GM23338 (cell line): ENCODE measurements at regions not wholly inside any gene's neighbourhood (a gene's known extent, or its start where the extent isn't known, plus 50 kb on each side); places are given as distances from the start of the nearest gene placed in this dataset.

Source experiments
- ATAC-seq: fragments of 200-7000 bp; cut with Tn5 transposase; 3 replicates; pipeline ENCODE4 v1.9.1; 2020
- DNase-seq: peaks from one replicate; pipeline ENCODE4 v3.0.0-alpha.2; 2015; ENCODE audit warnings: low spot score
- H2AFZ ChIP-seq: fragments of 200-600 bp; sonication (generic); 2 replicates; pipeline ENCODE4 v1.8.0; 2016; ENCODE audit warnings: antibody characterized with exemption, mild to moderate bottlenecking, moderate library complexity
- H3F3A ChIP-seq: fragments of 200-600 bp; sonication (generic); replicated peaks from 2 replicates; pipeline ENCODE4 v1.8.0; 2017; ENCODE audit warnings: antibody characterized with exemption, mixed run types, low read depth
- H3K27ac ChIP-seq: fragments of 200-600 bp; sonication (generic); 2 replicates; pipeline ENCODE4 v1.6.1; 2016; ENCODE audit warnings: low read depth
- H3K27me3 ChIP-seq: fragments of 200-600 bp; sonication (generic); 2 replicates; pipeline ENCODE4 v1.8.0; 2016; ENCODE audit warnings: mild to moderate bottlenecking, mixed run types, moderate library complexity; ENCODE audit not compliant: insufficient read depth
- H3K36me3 ChIP-seq: fragments of 200-600 bp; sonication (generic); 2 replicates; pipeline ENCODE4 v1.8.0; 2016; ENCODE audit warnings: mild to moderate bottlenecking; ENCODE audit not compliant: insufficient read depth
- H3K4me1 ChIP-seq: fragments of 200-600 bp; sonication (generic); 2 replicates; pipeline ENCODE4 v1.8.0; 2016; ENCODE audit warnings: mild to moderate bottlenecking, moderate library complexity; ENCODE audit not compliant: insufficient read depth
- H3K4me2 ChIP-seq: fragments of 200-600 bp; sonication (generic); 2 replicates; pipeline ENCODE4 v1.7.1; 2017; ENCODE audit warnings: mixed run types
- H3K4me3 ChIP-seq: fragments of 200-600 bp; sonication (generic); 2 replicates; pipeline ENCODE4 v1.6.1; 2016; ENCODE audit warnings: mixed run types
- H3K79me2 ChIP-seq: fragments of 200-600 bp; sonication (generic); replicated peaks from 2 replicates; pipeline ENCODE4 v1.8.0; 2017; ENCODE audit warnings: mild to moderate bottlenecking; ENCODE audit not compliant: insufficient read depth
- H3K9me2 ChIP-seq: fragments of 200-600 bp; sonication (generic); 2 replicates; pipeline ENCODE4 v1.8.0; 2017; ENCODE audit not compliant: insufficient read depth
- H4K20me1 ChIP-seq: fragments of 200-600 bp; sonication (generic); replicated peaks from 2 replicates; pipeline ENCODE4 v1.8.0; 2017; ENCODE audit warnings: mild to moderate bottlenecking; ENCODE audit not compliant: insufficient read depth
- H3K27ac Mint-ChIP-seq: 2 replicates; pipeline ENCODE4 v1.8.0; 2020; ENCODE audit warnings: inconsistent platforms, mild to moderate bottlenecking, moderate library complexity, mixed read lengths
- H3K27me3 Mint-ChIP-seq: 3 replicates; pipeline ENCODE4 v1.8.0; 2022; ENCODE audit warnings: low read depth, mild to moderate bottlenecking, moderate library complexity, mixed read lengths, inconsistent platforms; ENCODE audit not compliant: insufficient read depth, poor library complexity
- H3K36me3 Mint-ChIP-seq: 3 replicates; pipeline ENCODE4 v1.8.0; 2021; ENCODE audit warnings: low read depth, mild to moderate bottlenecking, inconsistent platforms, moderate library complexity, mixed read lengths
- H3K4me1 Mint-ChIP-seq: 3 replicates; pipeline ENCODE4 v1.8.0; 2020; ENCODE audit warnings: mild to moderate bottlenecking, inconsistent platforms, mixed read lengths
- H3K4me3 Mint-ChIP-seq: 3 replicates; pipeline ENCODE4 v1.8.0; 2021; ENCODE audit warnings: moderate library complexity, mild to moderate bottlenecking, inconsistent platforms, mixed read lengths
- H3K9me3 Mint-ChIP-seq: 3 replicates; pipeline ENCODE4 v1.8.0; 2020; ENCODE audit warnings: moderate library complexity, mild to moderate bottlenecking, inconsistent platforms, mixed read lengths
- CREB1 ChIP-seq: fragments of 250-450 bp; sonication (Bioruptor Pico); IDR thresholded peaks from 2 replicates; pipeline ENCODE4 v1.5.0; 2020; ENCODE audit warnings: low read depth, mild to moderate bottlenecking, moderate library complexity
- EZH2 ChIP-seq: fragments of 200-600 bp; sonication (generic); IDR thresholded peaks from one replicate; pipeline ENCODE4 v1.8.0; 2017; ENCODE audit warnings: antibody characterized with exemption, mild to moderate bottlenecking, low read depth; ENCODE audit not compliant: unreplicated experiment
- EZH2phosphoT487 ChIP-seq: fragments of 200-600 bp; sonication (generic); IDR thresholded peaks from one replicate; pipeline ENCODE4 v1.8.1; 2018; ENCODE audit warnings: antibody characterized with exemption; ENCODE audit not compliant: unreplicated experiment
- JUNB ChIP-seq: IDR thresholded peaks from one replicate; pipeline ENCODE4 v1.6.1; 2016; ENCODE audit warnings: antibody characterized with exemption; ENCODE audit not compliant: unreplicated experiment
- NANOG ChIP-seq: IDR thresholded peaks from 2 replicates; pipeline ENCODE4 v1.6.1; 2016; ENCODE audit warnings: antibody characterized with exemption, borderline replicate concordance
- POLR2AphosphoS5 ChIP-seq: IDR thresholded peaks from 2 replicates; pipeline ENCODE4 v1.6.1; 2016; ENCODE audit warnings: antibody characterized with exemption, low read depth
- STAT1 ChIP-seq: IDR thresholded peaks from one replicate; pipeline ENCODE4 v1.6.1; 2016; ENCODE audit warnings: antibody characterized with exemption; ENCODE audit not compliant: unreplicated experiment
- ZNF114 ChIP-seq: fragments of 250-450 bp; sonication (Bioruptor Pico); IDR thresholded peaks from 2 replicates; pipeline ENCODE4 v1.5.0; 2020; ENCODE audit warnings: mild to moderate bottlenecking, moderate library complexity
- ZNF331 ChIP-seq: fragments of 250-450 bp; sonication (Bioruptor Pico); IDR thresholded peaks from 2 replicates; pipeline ENCODE4 v1.5.0; 2020; ENCODE audit warnings: low read depth, mild to moderate bottlenecking, moderate library complexity
- TF ChIP-seq, protein P1 (sequence below), 2 experiments: fragments of 200-600 bp in 1 of 2; sonication (generic) in 1 of 2; conservative IDR thresholded peaks; 2 replicates each; pipeline versions ENCODE4 v1.5.1 to v1.6.1; 2016 to 2017; ENCODE audit warnings: antibody characterized with exemption in 2 of 2, low read depth in 2 of 2, mild to moderate bottlenecking in 2 of 2, moderate library complexity in 1 of 2
- TF ChIP-seq, protein P2 (sequence below): fragments of 250-450 bp; sonication (Bioruptor Pico); IDR thresholded peaks from 2 replicates; pipeline ENCODE4 v1.5.0; 2020; ENCODE audit warnings: mild to moderate bottlenecking, moderate library complexity
- TF ChIP-seq, protein P3 (sequence below): IDR thresholded peaks from one replicate; pipeline ENCODE4 v1.6.1; 2018; ENCODE audit warnings: antibody characterized with exemption; ENCODE audit not compliant: unreplicated experiment
- TF ChIP-seq, protein P4 (sequence below): IDR thresholded peaks from 2 replicates; pipeline ENCODE4 v1.6.1; 2016; ENCODE audit warnings: antibody characterized with exemption

DNA sequence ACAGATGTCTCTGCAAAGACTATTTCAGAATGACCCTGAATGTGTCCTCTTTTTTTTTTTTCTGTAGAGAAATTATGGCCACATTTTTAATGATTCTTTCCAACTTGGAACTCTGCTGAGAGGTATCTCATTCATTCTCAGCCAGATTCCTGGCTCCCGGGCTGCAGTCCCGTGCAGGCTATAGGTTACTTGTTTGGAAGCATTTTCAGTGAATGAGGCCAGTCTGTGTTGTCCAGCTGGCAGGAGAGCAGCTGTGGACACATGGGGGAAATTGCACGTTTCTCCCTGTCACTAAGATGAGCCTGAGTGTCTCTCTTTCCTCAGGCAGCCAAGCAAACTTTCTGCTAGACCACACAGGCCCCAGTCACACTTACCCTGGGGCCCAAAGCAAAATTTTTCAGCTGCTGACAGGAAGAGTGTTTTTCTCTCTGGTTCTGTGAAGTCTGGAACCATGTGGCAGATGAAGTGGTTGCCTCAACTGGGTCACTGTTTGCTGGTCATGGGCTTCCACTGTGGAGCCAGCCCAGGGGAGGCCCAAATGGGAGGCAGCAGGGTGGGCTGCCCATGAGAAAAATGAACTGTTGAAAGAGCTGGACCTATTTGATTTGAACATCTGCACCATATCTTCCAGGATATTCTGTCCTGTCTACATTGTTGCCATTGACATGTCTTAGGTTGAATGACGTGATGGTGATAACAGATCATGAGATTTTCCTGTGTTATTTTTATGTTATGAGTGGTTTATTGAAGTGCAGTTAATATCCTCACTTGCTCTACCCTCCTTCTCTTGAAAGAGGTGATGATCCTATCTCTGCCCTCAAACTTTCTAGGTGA lies 431.2 kb downstream of the LPIN1 start:
- Mint-ChIP-seq H3K4me3 (no peak overlapping the region), H3K4me1 (peaks cover 6% of the 10 kb centered on the region; the same call in 2 of the 3 replicates), H3K27ac (no peak overlapping the region), H3K9me3 (no peaks in the 10 kb centered on the region), H3K36me3 (no peaks in the 10 kb centered on the region), H3K27me3 (peaks cover 2% of the 10 kb centered on the region)
- Histone ChIP-seq H3F3A (no peaks in the 10 kb centered on the region), H2AFZ (no peak overlapping the region), H3K36me3 (no peaks in the 10 kb centered on the region), H3K4me1 (no peaks in the 10 kb centered on the region), H3K27ac (no peak overlapping the region), H3K79me2 (no peaks in the 10 kb centered on the region), H3K9me2 (0 out of 2 replicates have a peak, but pooled peaks cover 11% of the 10 kb centered on the region), H4K20me1 (no peaks in the 10 kb centered on the region), H3K27me3 (no peaks in the 10 kb centered on the region), H3K4me2 (no peak overlapping the region), H3K4me3 (no peak overlapping the region)
- ATAC-seq (no peak), DNase-seq (no peak)
- TF ChIP-seq EZH2 (no peak), CREB1 (CRISPR knock-in tag) (no peak), ZNF331 (CRISPR knock-in tag) (no peak), NANOG (no peak), ZNF114 (CRISPR knock-in tag) (no peak), JUNB (no peak), POLR2AphosphoS5 (no peak), EZH2phosphoT487 (no peak), STAT1 (no peak)
- TF ChIP-seq, protein P1, sequence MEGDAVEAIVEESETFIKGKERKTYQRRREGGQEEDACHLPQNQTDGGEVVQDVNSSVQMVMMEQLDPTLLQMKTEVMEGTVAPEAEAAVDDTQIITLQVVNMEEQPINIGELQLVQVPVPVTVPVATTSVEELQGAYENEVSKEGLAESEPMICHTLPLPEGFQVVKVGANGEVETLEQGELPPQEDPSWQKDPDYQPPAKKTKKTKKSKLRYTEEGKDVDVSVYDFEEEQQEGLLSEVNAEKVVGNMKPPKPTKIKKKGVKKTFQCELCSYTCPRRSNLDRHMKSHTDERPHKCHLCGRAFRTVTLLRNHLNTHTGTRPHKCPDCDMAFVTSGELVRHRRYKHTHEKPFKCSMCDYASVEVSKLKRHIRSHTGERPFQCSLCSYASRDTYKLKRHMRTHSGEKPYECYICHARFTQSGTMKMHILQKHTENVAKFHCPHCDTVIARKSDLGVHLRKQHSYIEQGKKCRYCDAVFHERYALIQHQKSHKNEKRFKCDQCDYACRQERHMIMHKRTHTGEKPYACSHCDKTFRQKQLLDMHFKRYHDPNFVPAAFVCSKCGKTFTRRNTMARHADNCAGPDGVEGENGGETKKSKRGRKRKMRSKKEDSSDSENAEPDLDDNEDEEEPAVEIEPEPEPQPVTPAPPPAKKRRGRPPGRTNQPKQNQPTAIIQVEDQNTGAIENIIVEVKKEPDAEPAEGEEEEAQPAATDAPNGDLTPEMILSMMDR (conservative IDR thresholded peaks at IDR 0.05; ENCODE audit: low read depth in 2 of 2): no peak
- TF ChIP-seq, protein P2, sequence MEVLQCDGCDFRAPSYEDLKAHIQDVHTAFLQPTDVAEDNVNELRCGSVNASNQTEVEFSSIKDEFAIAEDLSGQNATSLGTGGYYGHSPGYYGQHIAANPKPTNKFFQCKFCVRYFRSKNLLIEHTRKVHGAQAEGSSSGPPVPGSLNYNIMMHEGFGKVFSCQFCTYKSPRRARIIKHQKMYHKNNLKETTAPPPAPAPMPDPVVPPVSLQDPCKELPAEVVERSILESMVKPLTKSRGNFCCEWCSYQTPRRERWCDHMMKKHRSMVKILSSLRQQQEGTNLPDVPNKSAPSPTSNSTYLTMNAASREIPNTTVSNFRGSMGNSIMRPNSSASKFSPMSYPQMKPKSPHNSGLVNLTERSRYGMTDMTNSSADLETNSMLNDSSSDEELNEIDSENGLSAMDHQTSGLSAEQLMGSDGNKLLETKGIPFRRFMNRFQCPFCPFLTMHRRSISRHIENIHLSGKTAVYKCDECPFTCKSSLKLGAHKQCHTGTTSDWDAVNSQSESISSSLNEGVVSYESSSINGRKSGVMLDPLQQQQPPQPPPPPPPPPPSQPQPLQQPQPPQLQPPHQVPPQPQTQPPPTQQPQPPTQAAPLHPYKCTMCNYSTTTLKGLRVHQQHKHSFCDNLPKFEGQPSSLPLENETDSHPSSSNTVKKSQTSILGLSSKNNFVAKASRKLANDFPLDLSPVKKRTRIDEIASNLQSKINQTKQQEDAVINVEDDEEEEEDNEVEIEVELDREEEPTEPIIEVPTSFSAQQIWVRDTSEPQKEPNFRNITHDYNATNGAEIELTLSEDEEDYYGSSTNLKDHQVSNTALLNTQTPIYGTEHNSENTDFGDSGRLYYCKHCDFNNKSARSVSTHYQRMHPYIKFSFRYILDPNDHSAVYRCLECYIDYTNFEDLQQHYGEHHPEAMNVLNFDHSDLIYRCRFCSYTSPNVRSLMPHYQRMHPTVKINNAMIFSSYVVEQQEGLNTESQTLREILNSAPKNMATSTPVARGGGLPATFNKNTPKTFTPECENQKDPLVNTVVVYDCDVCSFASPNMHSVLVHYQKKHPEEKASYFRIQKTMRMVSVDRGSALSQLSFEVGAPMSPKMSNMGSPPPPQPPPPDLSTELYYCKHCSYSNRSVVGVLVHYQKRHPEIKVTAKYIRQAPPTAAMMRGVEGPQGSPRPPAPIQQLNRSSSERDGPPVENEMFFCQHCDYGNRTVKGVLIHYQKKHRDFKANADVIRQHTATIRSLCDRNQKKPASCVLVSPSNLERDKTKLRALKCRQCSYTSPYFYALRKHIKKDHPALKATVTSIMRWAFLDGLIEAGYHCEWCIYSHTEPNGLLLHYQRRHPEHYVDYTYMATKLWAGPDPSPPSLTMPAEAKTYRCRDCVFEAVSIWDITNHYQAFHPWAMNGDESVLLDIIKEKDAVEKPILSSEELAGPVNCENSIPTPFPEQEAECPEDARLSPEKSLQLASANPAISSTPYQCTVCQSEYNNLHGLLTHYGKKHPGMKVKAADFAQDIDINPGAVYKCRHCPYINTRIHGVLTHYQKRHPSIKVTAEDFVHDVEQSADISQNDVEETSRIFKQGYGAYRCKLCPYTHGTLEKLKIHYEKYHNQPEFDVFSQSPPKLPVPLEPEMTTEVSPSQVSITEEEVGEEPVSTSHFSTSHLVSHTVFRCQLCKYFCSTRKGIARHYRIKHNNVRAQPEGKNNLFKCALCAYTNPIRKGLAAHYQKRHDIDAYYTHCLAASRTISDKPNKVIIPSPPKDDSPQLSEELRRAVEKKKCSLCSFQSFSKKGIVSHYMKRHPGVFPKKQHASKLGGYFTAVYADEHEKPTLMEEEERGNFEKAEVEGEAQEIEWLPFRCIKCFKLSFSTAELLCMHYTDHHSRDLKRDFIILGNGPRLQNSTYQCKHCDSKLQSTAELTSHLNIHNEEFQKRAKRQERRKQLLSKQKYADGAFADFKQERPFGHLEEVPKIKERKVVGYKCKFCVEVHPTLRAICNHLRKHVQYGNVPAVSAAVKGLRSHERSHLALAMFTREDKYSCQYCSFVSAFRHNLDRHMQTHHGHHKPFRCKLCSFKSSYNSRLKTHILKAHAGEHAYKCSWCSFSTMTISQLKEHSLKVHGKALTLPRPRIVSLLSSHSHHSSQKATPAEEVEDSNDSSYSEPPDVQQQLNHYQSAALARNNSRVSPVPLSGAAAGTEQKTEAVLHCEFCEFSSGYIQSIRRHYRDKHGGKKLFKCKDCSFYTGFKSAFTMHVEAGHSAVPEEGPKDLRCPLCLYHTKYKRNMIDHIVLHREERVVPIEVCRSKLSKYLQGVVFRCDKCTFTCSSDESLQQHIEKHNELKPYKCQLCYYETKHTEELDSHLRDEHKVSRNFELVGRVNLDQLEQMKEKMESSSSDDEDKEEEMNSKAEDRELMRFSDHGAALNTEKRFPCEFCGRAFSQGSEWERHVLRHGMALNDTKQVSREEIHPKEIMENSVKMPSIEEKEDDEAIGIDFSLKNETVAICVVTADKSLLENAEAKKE (CRISPR knock-in tag): no peak
- TF ChIP-seq, protein P3, sequence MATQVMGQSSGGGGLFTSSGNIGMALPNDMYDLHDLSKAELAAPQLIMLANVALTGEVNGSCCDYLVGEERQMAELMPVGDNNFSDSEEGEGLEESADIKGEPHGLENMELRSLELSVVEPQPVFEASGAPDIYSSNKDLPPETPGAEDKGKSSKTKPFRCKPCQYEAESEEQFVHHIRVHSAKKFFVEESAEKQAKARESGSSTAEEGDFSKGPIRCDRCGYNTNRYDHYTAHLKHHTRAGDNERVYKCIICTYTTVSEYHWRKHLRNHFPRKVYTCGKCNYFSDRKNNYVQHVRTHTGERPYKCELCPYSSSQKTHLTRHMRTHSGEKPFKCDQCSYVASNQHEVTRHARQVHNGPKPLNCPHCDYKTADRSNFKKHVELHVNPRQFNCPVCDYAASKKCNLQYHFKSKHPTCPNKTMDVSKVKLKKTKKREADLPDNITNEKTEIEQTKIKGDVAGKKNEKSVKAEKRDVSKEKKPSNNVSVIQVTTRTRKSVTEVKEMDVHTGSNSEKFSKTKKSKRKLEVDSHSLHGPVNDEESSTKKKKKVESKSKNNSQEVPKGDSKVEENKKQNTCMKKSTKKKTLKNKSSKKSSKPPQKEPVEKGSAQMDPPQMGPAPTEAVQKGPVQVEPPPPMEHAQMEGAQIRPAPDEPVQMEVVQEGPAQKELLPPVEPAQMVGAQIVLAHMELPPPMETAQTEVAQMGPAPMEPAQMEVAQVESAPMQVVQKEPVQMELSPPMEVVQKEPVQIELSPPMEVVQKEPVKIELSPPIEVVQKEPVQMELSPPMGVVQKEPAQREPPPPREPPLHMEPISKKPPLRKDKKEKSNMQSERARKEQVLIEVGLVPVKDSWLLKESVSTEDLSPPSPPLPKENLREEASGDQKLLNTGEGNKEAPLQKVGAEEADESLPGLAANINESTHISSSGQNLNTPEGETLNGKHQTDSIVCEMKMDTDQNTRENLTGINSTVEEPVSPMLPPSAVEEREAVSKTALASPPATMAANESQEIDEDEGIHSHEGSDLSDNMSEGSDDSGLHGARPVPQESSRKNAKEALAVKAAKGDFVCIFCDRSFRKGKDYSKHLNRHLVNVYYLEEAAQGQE: no peak
- TF ChIP-seq, protein P4, sequence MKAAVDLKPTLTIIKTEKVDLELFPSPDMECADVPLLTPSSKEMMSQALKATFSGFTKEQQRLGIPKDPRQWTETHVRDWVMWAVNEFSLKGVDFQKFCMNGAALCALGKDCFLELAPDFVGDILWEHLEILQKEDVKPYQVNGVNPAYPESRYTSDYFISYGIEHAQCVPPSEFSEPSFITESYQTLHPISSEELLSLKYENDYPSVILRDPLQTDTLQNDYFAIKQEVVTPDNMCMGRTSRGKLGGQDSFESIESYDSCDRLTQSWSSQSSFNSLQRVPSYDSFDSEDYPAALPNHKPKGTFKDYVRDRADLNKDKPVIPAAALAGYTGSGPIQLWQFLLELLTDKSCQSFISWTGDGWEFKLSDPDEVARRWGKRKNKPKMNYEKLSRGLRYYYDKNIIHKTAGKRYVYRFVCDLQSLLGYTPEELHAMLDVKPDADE: no peak
